BJ (cell line): ENCODE measurements at regions not wholly inside any gene's neighbourhood (a gene's known extent, or its start where the extent isn't known, plus 50 kb on each side); places are given as distances from the start of the nearest gene placed in this dataset.

Experiments used
- CTCF ChIA-PET: fragments of 350-600 bp; formaldehyde crosslinking; extraction: SDS; loops from one replicate; lab custom pipeline; 2021; ENCODE audit warnings: antibody characterized with exemption, inconsistent platforms; lab: Yijun Ruan, JAX
- POLR2A ChIA-PET: fragments of 300-600 bp; sonication (Branson Sonifier 250); formaldehyde crosslinking; extraction: SDS; loops from one replicate; lab custom pipeline; 2021; ENCODE audit warnings: antibody characterized with exemption; lab: Charles Lee
- DNase-seq: peaks from one replicate; pipeline ENCODE4 v3.0.0-alpha.2; 2011; ENCODE audit warnings: low read depth
- H3K27me3 ChIP-seq: 2 replicates; pipeline ENCODE4 v1.6.0; 2011; ENCODE audit warnings: low read length; ENCODE audit not compliant: control insufficient read depth, insufficient read depth
- H3K36me3 ChIP-seq: 2 replicates; pipeline ENCODE4 v1.5.1; 2011; ENCODE audit warnings: low read length; ENCODE audit not compliant: control insufficient read depth, insufficient read depth
- H3K4me3 ChIP-seq: 2 replicates; pipeline ENCODE4 v1.5.1; 2011; ENCODE audit warnings: low read depth, mild to moderate bottlenecking, control low read depth, low read length
- TF ChIP-seq, protein P1 (sequence below): IDR thresholded peaks from 2 replicates; pipeline ENCODE4 v1.5.1; 2011; ENCODE audit warnings: low read depth, mild to moderate bottlenecking, control low read depth, inconsistent platforms, low read length, moderate library complexity; ENCODE audit not compliant: insufficient read depth

GRCh38 chr13:57018915-57019314 is 121.8 kb upstream of the PRR20A start:
- Histone ChIP-seq H3K4me3 (no peak overlapping the region), H3K36me3 (no peaks in the 10 kb centered on the region), H3K27me3 (no peaks in the 10 kb centered on the region)
- no peak for DNase-seq
- TF ChIP-seq, protein P1, sequence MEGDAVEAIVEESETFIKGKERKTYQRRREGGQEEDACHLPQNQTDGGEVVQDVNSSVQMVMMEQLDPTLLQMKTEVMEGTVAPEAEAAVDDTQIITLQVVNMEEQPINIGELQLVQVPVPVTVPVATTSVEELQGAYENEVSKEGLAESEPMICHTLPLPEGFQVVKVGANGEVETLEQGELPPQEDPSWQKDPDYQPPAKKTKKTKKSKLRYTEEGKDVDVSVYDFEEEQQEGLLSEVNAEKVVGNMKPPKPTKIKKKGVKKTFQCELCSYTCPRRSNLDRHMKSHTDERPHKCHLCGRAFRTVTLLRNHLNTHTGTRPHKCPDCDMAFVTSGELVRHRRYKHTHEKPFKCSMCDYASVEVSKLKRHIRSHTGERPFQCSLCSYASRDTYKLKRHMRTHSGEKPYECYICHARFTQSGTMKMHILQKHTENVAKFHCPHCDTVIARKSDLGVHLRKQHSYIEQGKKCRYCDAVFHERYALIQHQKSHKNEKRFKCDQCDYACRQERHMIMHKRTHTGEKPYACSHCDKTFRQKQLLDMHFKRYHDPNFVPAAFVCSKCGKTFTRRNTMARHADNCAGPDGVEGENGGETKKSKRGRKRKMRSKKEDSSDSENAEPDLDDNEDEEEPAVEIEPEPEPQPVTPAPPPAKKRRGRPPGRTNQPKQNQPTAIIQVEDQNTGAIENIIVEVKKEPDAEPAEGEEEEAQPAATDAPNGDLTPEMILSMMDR = no peak
- ChIA-PET CTCF (no interaction called here), POLR2A (no interaction called here)

- DNase-seq = no peak
- TF ChIP-seq, protein P1 = no peak
- ChIA-PET POLR2A (no interaction called here), CTCF (no interaction called here)
- no peaks in the 10 kb centered on the region for H3K27me3 ChIP-seq
- no peaks in the 10 kb centered on the region for H3K36me3 ChIP-seq
- H3K4me3 ChIP-seq = no peak overlapping the region
These were observed 110.0 kb upstream of the PRR20A start for GRCh38 chr13:57030671-57031070.

- Histone ChIP-seq H3K27me3 (no peaks in the 10 kb centered on the region), H3K36me3 (no peaks in the 10 kb centered on the region), H3K4me3 (no peak overlapping the region)
- DNase-seq = no peak
- ChIA-PET CTCF (no interaction called here), POLR2A (no interaction called here)
- TF ChIP-seq, protein P1 = no peak
These were observed 104.4 kb upstream of the PRR20A start for GRCh38 chr13:57036290-57036689.

DNA sequence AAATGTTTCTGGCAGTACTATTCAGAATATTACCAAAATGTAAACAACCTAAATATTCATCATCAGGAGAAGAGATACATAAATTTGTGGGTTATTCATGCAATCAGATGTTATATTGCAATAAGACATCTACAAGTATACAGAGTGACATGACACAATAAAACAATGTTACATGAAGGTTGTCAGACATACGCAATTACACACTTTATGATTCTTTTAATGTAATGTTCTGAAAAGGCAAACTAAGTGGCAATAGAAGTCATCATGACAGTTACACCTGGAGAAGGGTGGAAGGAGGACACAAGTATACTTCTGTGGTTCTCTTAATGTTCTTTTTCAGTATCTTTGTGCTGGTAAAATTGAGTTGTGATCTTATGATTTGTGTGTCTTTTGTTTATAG is 95.8 kb upstream of the PRR20A start:
- CTCF ChIA-PET = no interaction called here

GRCh38 chr13:57045826-57046546 is 94.7 kb upstream of the PRR20A start:
- TF ChIP-seq, protein P1 = no peak
- Histone ChIP-seq H3K36me3 (no peaks in the 10 kb centered on the region), H3K27me3 (no peaks in the 10 kb centered on the region), H3K4me3 (no peak overlapping the region)
- ChIA-PET CTCF (no interaction called here), POLR2A (no interaction called here)
- DNase-seq = no peak

More for the DNA sequence above, 95.8 kb upstream of the PRR20A start:
- Histone ChIP-seq H3K36me3 (no peaks in the 10 kb centered on the region), H3K27me3 (no peaks in the 10 kb centered on the region), H3K4me3 (no peak overlapping the region)
- TF ChIP-seq, protein P1 = no peak
- POLR2A ChIA-PET = no interaction called here
- no peak for DNase-seq
